Sigmoid colon (tissue), 4 donors: ENCODE measurements at regions not wholly inside any gene's neighbourhood (a gene's known extent, or its start where the extent isn't known, plus 50 kb on each side); places are given as distances from the start of the nearest gene placed in this dataset.

Experiments
- EP300 ChIP-seq, 4 donors: sonication (generic); formaldehyde crosslinking; IDR thresholded peaks; one replicate each; pipeline ENCODE4 v1.6.1; 2017; ENCODE audit warnings: antibody characterized with exemption in 4 of 4
- POLR2A ChIP-seq, 2 donors: fragments of 450-650 bp; IDR thresholded peaks; one replicate each; pipeline ENCODE4 v1.6.1; 2016; ENCODE audit warnings: antibody characterized with exemption in 2 of 2, mild to moderate bottlenecking in 2 of 2, moderate library complexity in 2 of 2
- TF ChIP-seq, protein P1 (sequence below), 4 experiments: fragments of 450-650 bp in 3 of 4; fragments of 200-600 bp in 1 of 4; IDR thresholded peaks; one replicate each; pipeline ENCODE4 v1.5.1; 2016 to 2019; ENCODE audit warnings: antibody characterized with exemption in 4 of 4, mild to moderate bottlenecking in 3 of 4, moderate library complexity in 2 of 4

GRCh38 chr4:27233531-27233930 is 372.9 kb downstream of the STIM2 start:
- TF ChIP-seq, protein P1, sequence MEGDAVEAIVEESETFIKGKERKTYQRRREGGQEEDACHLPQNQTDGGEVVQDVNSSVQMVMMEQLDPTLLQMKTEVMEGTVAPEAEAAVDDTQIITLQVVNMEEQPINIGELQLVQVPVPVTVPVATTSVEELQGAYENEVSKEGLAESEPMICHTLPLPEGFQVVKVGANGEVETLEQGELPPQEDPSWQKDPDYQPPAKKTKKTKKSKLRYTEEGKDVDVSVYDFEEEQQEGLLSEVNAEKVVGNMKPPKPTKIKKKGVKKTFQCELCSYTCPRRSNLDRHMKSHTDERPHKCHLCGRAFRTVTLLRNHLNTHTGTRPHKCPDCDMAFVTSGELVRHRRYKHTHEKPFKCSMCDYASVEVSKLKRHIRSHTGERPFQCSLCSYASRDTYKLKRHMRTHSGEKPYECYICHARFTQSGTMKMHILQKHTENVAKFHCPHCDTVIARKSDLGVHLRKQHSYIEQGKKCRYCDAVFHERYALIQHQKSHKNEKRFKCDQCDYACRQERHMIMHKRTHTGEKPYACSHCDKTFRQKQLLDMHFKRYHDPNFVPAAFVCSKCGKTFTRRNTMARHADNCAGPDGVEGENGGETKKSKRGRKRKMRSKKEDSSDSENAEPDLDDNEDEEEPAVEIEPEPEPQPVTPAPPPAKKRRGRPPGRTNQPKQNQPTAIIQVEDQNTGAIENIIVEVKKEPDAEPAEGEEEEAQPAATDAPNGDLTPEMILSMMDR (IDR thresholded peaks at IDR 0.05): no peak
- TF ChIP-seq EP300 (IDR thresholded peaks at IDR 0.05) (no peak), POLR2A (IDR thresholded peaks at IDR 0.05) (no peak)
